ENCODE measurements at regions not wholly inside any gene's neighbourhood (a gene's known extent, or its start where the extent isn't known, plus 50 kb on each side); places are given as distances from the start of the nearest gene placed in this dataset.

DNA sequence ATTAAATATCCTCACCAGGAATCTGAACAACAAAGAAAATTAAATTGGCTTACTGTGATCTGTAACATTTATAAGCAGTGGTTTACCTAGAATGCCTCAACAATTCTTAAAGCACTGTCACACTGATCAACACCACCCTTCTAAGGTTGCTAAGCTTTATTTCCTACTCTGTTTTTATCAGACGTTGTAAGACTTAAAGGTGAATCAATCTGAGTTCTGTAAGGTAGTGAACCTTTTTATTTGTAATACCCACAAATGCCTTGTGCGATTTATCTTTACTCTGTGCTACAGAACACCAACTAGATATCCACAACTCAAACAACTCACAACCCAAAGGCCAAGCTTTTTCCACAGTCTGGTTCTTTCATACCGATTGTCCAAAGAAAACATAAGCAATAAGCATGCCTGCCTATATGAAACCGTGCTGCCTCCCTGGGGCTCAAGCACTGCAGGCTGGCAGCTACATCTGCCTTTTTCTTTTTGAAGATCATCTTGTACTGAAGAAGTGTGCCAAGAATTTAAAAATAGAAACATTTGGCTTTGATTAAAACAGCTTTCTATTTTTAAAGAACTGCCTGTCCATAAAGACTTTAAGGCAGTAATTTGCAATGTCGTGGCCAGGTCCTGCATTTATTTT is 490.7 kb downstream of the NUP35 start:
- H3K9ac ChIP-seq (ENCODE audit: insufficient read depth in 1 of 2, low read depth in 2 of 2, low read length in 2 of 2) = no peak overlapping the region
- CTCF ChIA-PET (ENCODE audit: low intra/inter-chr PET ratio) = no interaction called here
- H3K27ac ChIP-seq (ENCODE audit: extremely low read depth, low read depth, low read length) = no peak overlapping the region
- H3K9me3 ChIP-seq (replicated peaks; ENCODE audit: control insufficient read depth, insufficient read depth, low read depth, low read length) = no peaks in the 10 kb centered on the region
- FAIRE-seq = no peak
- no TSS peak for BruUV-seq (replicated peaks)
- TF ChIP-seq ATF7 (IDR thresholded peaks at IDR 0.05) = no peak
- TF ChIP-seq LARP7 (IDR thresholded peaks at IDR 0.05) = no peak
- TF ChIP-seq, protein P1, sequence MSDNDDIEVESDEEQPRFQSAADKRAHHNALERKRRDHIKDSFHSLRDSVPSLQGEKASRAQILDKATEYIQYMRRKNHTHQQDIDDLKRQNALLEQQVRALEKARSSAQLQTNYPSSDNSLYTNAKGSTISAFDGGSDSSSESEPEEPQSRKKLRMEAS (CRISPR knock-in tag; IDR thresholded peaks at IDR 0.05) = no peak
- no peak for TF ChIP-seq ZNF695 (CRISPR knock-in tag; IDR thresholded peaks at IDR 0.05)
- TF ChIP-seq, protein P2, sequence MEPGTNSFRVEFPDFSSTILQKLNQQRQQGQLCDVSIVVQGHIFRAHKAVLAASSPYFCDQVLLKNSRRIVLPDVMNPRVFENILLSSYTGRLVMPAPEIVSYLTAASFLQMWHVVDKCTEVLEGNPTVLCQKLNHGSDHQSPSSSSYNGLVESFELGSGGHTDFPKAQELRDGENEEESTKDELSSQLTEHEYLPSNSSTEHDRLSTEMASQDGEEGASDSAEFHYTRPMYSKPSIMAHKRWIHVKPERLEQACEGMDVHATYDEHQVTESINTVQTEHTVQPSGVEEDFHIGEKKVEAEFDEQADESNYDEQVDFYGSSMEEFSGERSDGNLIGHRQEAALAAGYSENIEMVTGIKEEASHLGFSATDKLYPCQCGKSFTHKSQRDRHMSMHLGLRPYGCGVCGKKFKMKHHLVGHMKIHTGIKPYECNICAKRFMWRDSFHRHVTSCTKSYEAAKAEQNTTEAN (CRISPR knock-in tag; IDR thresholded peaks at IDR 0.05) = no peak
- TF ChIP-seq, protein P3, sequence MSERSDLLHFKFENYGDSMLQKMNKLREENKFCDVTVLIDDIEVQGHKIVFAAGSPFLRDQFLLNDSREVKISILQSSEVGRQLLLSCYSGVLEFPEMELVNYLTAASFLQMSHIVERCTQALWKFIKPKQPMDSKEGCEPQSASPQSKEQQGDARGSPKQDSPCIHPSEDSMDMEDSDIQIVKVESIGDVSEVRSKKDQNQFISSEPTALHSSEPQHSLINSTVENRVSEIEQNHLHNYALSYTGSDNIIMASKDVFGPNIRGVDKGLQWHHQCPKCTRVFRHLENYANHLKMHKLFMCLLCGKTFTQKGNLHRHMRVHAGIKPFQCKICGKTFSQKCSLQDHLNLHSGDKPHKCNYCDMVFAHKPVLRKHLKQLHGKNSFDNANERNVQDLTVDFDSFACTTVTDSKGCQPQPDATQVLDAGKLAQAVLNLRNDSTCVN (CRISPR knock-in tag; IDR thresholded peaks at IDR 0.05) = no peak
- TF ChIP-seq KDM5B (IDR thresholded peaks at IDR 0.05; ENCODE audit: insufficient replicate concordance, low read depth, low read length) = no peak
- in situ Hi-C loops (cut with MboI) (no loop called here), intact Hi-C loops (cut with micrococcal nuclease) (no loop called here)
- POLR2A ChIA-PET = no interaction called here
- no peak overlapping the region for H3K4me3 ChIP-seq
- no peaks in the 10 kb centered on the region for H4K20me1 ChIP-seq (replicated peaks; ENCODE audit: control insufficient read depth, insufficient read depth, low read length)
- no peak overlapping the region for H3K4me2 ChIP-seq (ENCODE audit: insufficient read depth, low read length)
- no peaks in the 10 kb centered on the region for H3K4me1 ChIP-seq (replicated peaks in 1 of 2; ENCODE audit: control insufficient read depth in 2 of 2, insufficient read depth in 2 of 2, low read length in 2 of 2)
- DNase-seq (ENCODE audit: extremely low read depth in 1 of 4, low spot score in 3 of 4) = no peak
- H2AFZ ChIP-seq (ENCODE audit: low read depth, low read length) = no peak overlapping the region
- no peaks in the 10 kb centered on the region for H3K27me3 ChIP-seq (ENCODE audit: control insufficient read depth in 2 of 2, insufficient read depth in 2 of 2, low read length in 2 of 2)
- H3K79me2 ChIP-seq (ENCODE audit: control insufficient read depth, insufficient read depth, low read length) = no peaks in the 10 kb centered on the region
- H3K9me1 ChIP-seq (ENCODE audit: control insufficient read depth, insufficient read depth, low read length) = no peaks in the 10 kb centered on the region
- WGBS (ENCODE audit: insufficient coverage, low coverage, missing lambda C conversion rate) = 2% methylated on average over 5 of the region's 5 CpGs
- H3K36me3 ChIP-seq (ENCODE audit: control insufficient read depth, insufficient read depth, low read length) = no peaks in the 10 kb centered on the region
- no peak for ATAC-seq
